ENCODE measurements at regions not wholly inside any gene's neighbourhood (a gene's known extent, or its start where the extent isn't known, plus 50 kb on each side); places are given as distances from the start of the nearest gene placed in this dataset.
"Not testable (repeated sequence)": the region's sequence is repeated elsewhere in the genome, so short reads cannot be mapped to it uniquely, and the experiment has no call there.

DNA sequence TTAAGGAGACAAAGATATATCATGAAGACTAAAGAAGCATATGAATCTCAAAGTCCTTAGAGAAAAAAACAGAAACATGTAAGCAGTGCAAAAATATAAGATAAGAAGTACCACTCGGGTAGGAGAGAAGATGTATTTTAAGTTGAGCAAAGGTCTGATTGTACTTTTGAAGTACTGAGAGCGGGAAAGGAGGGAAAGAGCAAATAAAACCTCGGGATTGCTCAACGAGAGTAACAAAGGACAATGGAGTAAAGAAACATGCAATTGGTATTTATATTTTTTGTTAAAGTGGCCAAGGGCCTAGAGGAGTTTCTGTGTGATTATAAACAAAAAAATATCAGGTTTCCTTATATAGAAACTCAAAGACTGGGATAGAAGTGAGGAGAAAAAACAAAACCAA lies 251.9 kb downstream of the LNPK start:
- no peak overlapping the region for H3K4me3 Mint-ChIP-seq
- H3K36me3 Mint-ChIP-seq: no peaks in the 10 kb centered on the region
- no peak overlapping the region for H3K27ac Mint-ChIP-seq
- H3K9me3 Mint-ChIP-seq: no peaks in the 10 kb centered on the region
- H3K27me3 Mint-ChIP-seq: peaks cover 5% of the 10 kb centered on the region
- H3K4me1 Mint-ChIP-seq: no peaks in the 10 kb centered on the region

DNA sequence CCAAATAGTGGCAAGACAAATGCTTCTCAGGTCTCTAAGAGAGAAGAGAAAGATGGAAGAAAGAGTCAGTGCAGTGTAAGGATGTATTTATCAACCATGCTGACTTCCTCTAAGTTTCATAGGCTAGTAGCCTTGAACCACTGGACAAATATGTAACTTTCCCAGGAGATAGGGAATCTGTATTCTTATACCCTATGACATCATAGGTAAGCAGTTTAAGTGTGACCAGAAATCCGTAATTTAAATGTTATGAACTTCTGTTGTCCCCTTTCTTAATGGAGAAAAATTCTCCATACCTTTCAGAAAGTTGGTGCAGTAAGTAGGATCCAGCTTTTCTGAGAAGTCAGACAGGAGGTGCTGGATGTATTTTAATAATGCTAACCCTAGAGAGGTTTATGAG lies 256.2 kb downstream of the LNPK start:
- Mint-ChIP-seq H3K4me3 (no peak overlapping the region), H3K4me1 (no peaks in the 10 kb centered on the region), H3K27ac (no peak overlapping the region), H3K9me3 (no peaks in the 10 kb centered on the region), H3K36me3 (no peaks in the 10 kb centered on the region), H3K27me3 (peaks cover 13% of the 10 kb centered on the region)

DNA sequence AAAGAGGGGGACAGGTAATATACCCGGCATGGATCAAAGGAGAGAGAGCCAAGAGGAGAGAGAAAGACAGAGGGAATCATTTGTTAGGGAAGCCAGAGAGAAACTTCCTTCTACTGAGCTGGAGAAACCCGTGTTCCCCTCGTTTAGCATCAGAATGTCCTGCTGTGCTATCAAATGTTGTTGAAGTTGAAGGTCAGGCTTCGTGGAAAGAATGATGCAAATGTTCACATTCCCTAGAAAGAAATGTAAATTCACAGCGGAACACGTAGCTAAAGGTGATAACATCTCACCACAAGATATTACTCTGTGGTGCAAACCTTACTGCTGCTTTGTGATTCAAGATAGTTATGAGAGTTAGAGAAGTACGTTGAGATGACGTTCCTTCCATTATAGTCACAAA lies 258.1 kb downstream of the LNPK start:
- no peak overlapping the region for H3K4me3 Mint-ChIP-seq
- no peaks in the 10 kb centered on the region for H3K9me3 Mint-ChIP-seq
- no peaks in the 10 kb centered on the region for H3K4me1 Mint-ChIP-seq
- no peak overlapping the region for H3K27ac Mint-ChIP-seq
- H3K36me3 Mint-ChIP-seq: no peaks in the 10 kb centered on the region
- H3K27me3 Mint-ChIP-seq: peaks cover 15% of the 10 kb centered on the region

DNA sequence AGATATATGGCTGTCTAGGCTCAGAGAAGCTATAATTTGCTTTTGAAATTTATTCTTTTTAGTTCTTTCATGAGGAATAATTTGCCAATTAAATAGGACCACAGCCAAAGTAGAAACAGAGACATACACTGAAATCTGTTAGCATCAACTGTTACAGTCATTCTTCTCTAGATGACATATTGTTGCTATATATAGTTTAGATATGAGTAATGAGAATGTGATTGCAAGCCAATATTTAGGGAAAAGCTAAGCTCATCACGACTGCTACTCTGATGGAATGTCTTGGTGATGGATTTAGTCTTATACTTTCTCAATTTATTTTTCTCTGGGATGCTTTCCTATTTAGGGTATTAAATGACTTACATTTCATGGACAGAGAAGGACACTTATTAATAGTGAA lies 259.1 kb downstream of the LNPK start:
- no peaks in the 10 kb centered on the region for H3K36me3 Mint-ChIP-seq
- no peaks in the 10 kb centered on the region for H3K4me1 Mint-ChIP-seq
- H3K4me3 Mint-ChIP-seq: no peak overlapping the region
- H3K9me3 Mint-ChIP-seq: no peaks in the 10 kb centered on the region
- H3K27ac Mint-ChIP-seq: no peak overlapping the region
- peaks cover 15% of the 10 kb centered on the region for H3K27me3 Mint-ChIP-seq

DNA sequence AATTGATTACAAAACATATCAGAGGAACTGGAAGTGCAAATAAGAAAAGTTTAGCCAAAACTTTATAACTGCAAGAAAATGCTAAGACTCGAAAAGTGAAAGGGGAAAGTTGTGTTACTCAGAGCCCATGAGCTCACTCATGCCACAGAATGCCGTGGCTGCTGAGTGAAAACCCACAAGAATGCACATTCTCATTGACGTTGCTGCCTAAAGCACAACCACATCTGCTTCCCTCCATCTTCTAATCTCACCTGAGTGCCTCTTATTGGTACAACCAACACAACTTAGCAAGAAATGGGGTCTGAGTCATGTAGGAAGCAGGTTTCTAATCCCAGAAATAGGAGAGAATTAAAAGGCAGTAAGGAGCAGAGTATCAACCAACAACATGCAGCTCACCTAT lies 259.7 kb downstream of the LNPK start:
- H3K4me3 Mint-ChIP-seq: no peak overlapping the region
- H3K27ac Mint-ChIP-seq: no peak overlapping the region
- H3K9me3 Mint-ChIP-seq: no peaks in the 10 kb centered on the region
- no peaks in the 10 kb centered on the region for H3K4me1 Mint-ChIP-seq
- H3K27me3 Mint-ChIP-seq: peaks cover 15% of the 10 kb centered on the region
- H3K36me3 Mint-ChIP-seq: no peaks in the 10 kb centered on the region

DNA sequence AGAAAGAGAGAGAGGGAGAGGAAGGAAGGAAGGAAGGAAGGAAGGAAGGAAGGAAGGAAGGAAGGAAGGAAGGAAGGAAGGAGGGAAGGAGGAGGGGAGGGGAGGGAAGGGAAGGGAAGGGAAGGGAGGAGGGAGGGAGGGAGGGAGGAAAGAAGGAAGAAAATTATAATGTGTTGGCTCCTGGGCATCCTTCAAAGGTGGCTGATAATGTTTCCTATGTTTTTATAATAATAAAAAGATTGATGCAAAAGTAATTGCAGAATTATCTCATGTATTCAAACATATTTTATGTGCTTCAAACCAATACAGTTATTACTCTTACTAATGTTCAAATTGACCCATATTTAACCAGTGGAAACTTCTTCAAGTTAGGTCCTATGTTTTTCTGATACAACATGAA lies 260.9 kb downstream of the LNPK start:
- Mint-ChIP-seq H3K4me3 (no peak overlapping the region), H3K9me3 (no peaks in the 10 kb centered on the region), H3K27me3 (peaks cover 10% of the 10 kb centered on the region), H3K27ac (no peak overlapping the region), H3K4me1 (no peaks in the 10 kb centered on the region), H3K36me3 (no peaks in the 10 kb centered on the region)

DNA sequence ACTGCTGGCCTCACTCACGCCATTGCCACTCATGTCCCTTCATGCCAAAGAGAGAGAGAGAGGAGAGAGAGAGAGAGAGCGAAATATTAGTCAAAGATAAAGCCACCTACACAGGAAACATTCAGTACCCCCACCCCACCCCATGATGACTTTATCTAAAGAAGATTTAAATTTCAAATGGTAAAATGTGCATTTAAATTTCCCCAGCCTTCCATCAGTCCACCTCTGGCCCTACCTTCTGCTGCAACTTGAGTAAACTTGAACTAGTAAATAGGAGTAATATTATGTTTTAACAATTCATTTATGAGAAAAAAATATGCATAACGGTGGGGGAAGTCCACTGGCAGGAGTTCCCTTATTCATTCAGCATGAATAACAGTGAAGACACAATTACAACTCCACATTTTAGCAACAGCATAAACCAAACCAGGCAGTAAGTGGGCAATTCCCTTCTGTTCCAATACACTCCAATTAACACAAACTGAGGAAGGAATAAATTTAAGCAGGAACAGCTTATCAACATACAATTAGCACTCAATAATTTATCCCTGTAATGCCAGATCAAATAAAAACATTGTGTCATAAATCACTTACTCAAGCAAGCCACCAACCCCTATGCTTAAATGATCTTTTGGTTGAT lies 264.2 kb downstream of the LNPK start:
- no peak overlapping the region for H3K4me3 Mint-ChIP-seq

DNA sequence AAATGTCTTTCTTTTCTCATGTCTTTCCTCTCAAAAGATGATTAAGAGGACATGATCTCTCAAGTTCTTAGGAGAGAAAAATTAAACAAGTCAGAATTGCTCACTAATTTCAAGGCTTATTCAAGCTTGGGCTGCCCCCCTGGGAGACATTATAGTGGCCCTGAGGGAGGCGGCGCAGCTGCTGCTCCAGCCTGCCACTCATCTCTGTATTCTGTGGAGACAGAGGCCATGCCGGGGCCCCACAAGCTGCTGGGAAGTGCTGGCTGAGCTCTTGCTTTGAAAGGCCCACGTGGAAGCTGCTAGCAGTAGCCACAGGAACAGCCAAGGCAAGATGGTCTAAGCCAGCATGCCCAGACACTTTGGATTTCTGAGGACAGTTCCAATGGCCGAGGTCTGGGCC lies 267.4 kb downstream of the LNPK start:
- no peak overlapping the region for H3K27ac Mint-ChIP-seq
- no peak overlapping the region for H3K4me3 Mint-ChIP-seq
- no peaks in the 10 kb centered on the region for H3K9me3 Mint-ChIP-seq
- no peaks in the 10 kb centered on the region for H3K4me1 Mint-ChIP-seq
- H3K36me3 Mint-ChIP-seq: no peaks in the 10 kb centered on the region
- H3K27me3 Mint-ChIP-seq: no peaks in the 10 kb centered on the region

More for the DNA sequence above, 264.2 kb downstream of the LNPK start:
- H3K27me3 Mint-ChIP-seq: peaks cover 5% of the 10 kb centered on the region
- no peaks in the 10 kb centered on the region for H3K9me3 Mint-ChIP-seq
- H3K36me3 Mint-ChIP-seq: no peaks in the 10 kb centered on the region
- no peaks in the 10 kb centered on the region for H3K4me1 Mint-ChIP-seq
- no peak overlapping the region for H3K27ac Mint-ChIP-seq

DNA sequence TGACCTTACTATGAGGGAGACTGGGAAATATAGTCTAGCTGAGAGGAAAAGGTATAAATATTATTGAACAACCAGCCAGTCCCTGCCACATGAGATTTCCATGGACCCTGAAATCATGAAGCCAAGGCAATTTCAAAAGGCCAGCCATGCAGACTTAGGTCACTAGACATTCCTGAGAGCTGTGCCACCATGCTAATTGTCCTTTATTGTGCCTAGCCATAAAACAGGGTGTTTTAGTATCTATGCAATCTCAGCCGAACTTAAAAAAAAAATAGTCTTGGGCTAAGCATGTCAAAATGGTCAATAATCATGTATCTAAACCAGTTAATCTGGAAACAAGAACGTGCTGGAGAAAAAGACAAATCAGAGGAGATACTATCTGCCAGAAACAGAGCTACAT lies 269.5 kb downstream of the LNPK start:
- H3K36me3 Mint-ChIP-seq: no peaks in the 10 kb centered on the region

DNA sequence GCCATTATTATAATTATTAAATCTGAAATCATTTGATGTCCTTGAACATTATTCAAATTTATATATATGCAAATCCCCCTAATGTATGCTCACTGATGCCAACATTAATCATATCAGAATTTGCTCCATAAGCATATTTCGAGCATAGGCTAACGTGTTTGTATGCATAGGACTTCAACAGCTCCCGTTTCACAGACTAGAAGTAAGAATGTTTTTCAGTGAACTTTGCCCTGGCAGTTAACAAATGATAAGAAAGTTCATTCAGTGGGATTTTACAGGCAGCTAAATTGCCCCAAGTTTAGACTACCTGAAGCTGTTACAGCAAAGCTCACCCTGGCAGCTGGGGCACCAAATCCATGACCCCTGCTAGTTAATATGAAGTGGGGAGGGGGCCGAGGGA lies 272.0 kb downstream of the LNPK start:
- Mint-ChIP-seq H3K27me3 (peaks cover 4% of the 10 kb centered on the region), H3K4me1 (no peaks in the 10 kb centered on the region), H3K27ac (no peak overlapping the region), H3K4me3 (no peak overlapping the region), H3K36me3 (no peaks in the 10 kb centered on the region), H3K9me3 (no peaks in the 10 kb centered on the region)

More for the DNA sequence above, 269.5 kb downstream of the LNPK start:
- H3K9me3 Mint-ChIP-seq: no peaks in the 10 kb centered on the region
- H3K4me3 Mint-ChIP-seq: no peak overlapping the region
- H3K27me3 Mint-ChIP-seq: peaks cover 4% of the 10 kb centered on the region
- H3K27ac Mint-ChIP-seq: no peak overlapping the region
- no peaks in the 10 kb centered on the region for H3K4me1 Mint-ChIP-seq

DNA sequence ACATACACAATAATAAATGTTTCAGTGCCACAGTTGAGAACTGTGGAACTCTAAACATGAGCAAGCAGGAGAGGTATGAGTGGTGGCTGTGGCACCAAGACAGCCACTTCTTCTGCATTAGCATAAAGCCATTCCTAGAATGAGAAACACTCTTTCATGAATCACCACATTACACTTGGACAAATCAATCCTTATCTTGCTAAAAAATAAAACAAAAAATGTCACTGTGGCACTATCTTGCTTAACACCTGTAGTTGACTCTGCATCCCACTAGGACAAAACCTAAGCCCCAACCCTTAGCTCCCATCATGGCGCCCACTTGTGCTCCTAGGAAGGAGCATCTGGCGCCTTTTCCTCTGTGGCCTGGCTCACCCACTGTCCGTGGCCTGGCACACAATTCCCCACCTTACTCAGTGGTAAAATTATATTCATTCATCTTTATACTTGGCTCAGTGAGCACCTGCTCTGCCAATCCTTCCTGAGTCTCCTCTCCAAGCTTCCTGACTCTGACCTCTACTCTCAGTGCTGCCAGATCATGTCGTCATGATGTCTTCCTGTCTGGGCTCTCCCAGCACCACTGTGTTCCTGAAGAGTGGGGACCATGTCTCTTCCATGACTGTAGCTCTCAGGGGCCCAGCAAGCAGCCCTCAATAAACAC lies 272.9 kb downstream of the LNPK start:
- Mint-ChIP-seq H3K27ac (no peak overlapping the region), H3K4me3 (no peak overlapping the region), H3K9me3 (no peaks in the 10 kb centered on the region), H3K4me1 (no peaks in the 10 kb centered on the region), H3K27me3 (peaks cover 4% of the 10 kb centered on the region), H3K36me3 (no peaks in the 10 kb centered on the region)

DNA sequence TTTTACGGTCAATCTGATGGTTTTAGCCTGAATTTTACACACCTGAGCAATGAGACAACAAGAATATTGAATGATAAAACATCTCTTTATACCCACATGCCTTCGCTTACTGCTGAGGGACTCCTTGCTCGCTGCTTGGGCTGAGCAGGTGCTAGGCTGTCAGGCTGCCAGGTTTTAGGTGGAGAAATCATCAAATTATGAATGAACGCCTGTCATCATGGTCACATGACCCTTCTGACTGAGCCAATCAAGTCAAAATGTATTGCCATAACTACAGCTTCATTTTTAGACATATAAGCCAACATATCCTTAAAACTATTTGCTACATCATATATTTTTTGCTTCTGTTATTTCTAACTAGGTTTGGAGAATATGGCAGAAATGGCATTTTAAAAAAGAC lies 274.0 kb downstream of the LNPK start:
- Mint-ChIP-seq H3K9me3 (peaks cover 8% of the 10 kb centered on the region), H3K27me3 (peaks cover 4% of the 10 kb centered on the region), H3K36me3 (no peaks in the 10 kb centered on the region), H3K4me1 (no peaks in the 10 kb centered on the region), H3K27ac (no peak overlapping the region), H3K4me3 (no peak overlapping the region)

DNA sequence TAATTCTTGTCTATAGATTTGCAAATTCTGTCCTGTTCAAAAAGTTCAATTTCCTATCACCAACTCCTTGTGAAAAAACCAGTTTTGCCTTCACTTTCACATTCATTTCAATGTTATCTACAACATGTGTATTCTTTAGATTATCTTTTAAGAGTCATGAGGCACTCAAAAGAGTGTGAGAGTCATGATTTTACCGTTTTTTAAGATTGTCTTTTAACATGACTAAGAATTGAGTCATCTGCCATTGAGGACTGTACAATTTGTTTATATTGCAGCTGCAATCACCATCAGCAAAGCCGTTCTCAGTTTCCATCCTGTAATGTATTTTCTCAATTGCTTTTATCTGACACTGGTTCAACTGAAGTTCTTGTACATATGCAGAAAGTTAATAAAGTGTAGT lies 275.8 kb downstream of the LNPK start:
- H3K36me3 Mint-ChIP-seq: no peaks in the 10 kb centered on the region
- no peaks in the 10 kb centered on the region for H3K4me1 Mint-ChIP-seq
- peaks cover 4% of the 10 kb centered on the region for H3K27me3 Mint-ChIP-seq
- no peak overlapping the region for H3K27ac Mint-ChIP-seq
- no peak overlapping the region for H3K4me3 Mint-ChIP-seq
- peaks cover 8% of the 10 kb centered on the region for H3K9me3 Mint-ChIP-seq

DNA sequence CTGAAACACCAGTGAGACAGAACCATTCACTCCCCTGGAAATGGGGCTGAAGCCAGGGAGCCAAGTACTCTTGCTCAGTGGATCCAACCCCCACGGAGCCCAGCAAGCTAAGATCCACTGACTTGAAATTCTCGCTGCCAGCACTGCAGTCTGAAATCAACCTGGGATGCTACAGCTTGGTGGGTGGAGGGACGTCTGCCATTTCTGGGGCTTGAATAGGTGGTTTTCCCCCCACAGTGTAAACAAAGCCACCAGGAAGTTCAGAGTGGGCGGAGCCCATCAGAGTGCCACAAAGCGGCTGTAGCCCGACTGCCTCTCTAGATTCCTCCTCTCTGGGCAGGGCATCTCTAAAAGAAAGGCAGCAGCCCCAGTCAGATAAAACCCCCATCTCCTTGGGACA lies 292.8 kb downstream of the LNPK start:
- Mint-ChIP-seq H3K9me3 (no peaks in the 10 kb centered on the region), H3K27me3 (peaks cover 20% of the 10 kb centered on the region), H3K27ac (no peak overlapping the region), H3K4me3 (no peak overlapping the region), H3K36me3 (no peaks in the 10 kb centered on the region), H3K4me1 (no peaks in the 10 kb centered on the region)

DNA sequence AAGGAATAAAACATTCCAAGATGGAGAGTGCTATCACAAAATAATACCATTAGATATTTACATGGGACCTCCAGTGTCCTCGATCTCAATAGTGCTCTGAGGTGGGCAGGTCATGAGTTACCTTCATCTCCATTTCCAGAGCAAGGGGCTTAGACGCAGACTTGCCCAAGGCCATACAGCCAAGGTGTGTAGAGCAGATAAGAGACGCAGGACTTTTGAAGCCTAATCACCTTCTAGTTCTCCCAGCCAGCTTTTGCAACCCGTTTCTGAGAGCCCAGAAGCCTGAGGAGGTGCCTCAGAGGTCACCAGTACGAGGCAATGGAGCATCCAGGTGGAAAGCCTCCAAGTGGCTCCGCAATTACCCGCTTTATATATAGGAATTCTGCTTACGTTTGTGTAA lies 294.7 kb downstream of the LNPK start:
- H3K36me3 Mint-ChIP-seq: no peaks in the 10 kb centered on the region
- H3K9me3 Mint-ChIP-seq: no peaks in the 10 kb centered on the region
- peaks cover 20% of the 10 kb centered on the region for H3K27me3 Mint-ChIP-seq
- no peak overlapping the region for H3K4me3 Mint-ChIP-seq
- H3K4me1 Mint-ChIP-seq: no peaks in the 10 kb centered on the region
- no peak overlapping the region for H3K27ac Mint-ChIP-seq

DNA sequence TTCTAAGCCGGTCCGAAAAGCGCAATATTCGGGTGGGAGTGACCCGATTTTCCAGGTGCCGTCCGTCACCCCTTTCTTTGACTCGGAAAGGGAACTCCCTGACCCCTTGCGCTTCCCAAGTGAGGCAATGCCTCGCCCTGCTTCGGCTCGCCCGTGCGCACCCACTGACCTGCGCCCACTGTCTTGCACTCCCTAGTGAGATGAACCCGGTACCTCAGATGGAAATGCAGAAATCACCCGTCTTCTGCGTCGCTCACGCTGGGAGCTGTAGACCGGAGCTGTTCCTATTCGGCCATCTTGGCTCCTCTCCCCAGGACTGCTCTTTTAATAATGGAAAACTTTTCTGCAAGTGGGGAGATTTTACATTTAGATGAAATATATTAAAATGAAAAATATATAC lies 297.5 kb downstream of the LNPK start:
- H3K27me3 Mint-ChIP-seq: peaks cover 15% of the 10 kb centered on the region
- H3K27ac Mint-ChIP-seq, H3K4me1 Mint-ChIP-seq, H3K4me3 Mint-ChIP-seq, H3K36me3 Mint-ChIP-seq, H3K9me3 Mint-ChIP-seq: not testable (repeated sequence)

DNA sequence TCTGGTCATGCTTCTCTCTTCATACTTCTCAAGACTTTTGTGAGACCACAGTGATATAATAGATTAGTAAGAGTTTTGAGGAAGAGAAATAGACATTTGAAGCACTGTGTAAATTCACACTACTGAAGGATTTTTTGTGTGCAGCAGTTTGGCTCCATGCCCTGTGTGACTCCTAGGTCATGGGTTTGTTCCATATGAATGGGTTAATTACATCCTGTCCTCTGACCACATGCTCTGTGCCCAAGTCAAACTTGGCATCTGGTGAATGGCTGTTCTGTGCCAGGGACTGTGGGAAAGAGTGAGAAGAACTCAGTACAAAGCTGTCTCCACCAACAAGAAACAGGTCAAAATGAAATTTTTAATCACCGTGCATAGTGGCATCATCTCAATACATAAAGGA lies 304.0 kb downstream of the LNPK start:
- Mint-ChIP-seq H3K27ac (no peak overlapping the region), H3K27me3 (peaks cover 12% of the 10 kb centered on the region), H3K4me3 (no peak overlapping the region), H3K9me3 (no peaks in the 10 kb centered on the region), H3K4me1 (no peaks in the 10 kb centered on the region), H3K36me3 (no peaks in the 10 kb centered on the region)

Data from activated naive CD4-positive, alpha-beta T cell treated with anti-CD3 and anti-CD28 coated beads, Interleukin-2, amount 50 U/mL, for 24 hours (primary cell).